GM23338 (cell line): ENCODE measurements at regions not wholly inside any gene's neighbourhood (a gene's known extent, or its start where the extent isn't known, plus 50 kb on each side); places are given as distances from the start of the nearest gene placed in this dataset.

Source experiments
- EZH2 ChIP-seq: fragments of 200-600 bp; sonication (generic); IDR thresholded peaks from one replicate; pipeline ENCODE4 v1.8.0; 2017; ENCODE audit warnings: antibody characterized with exemption, mild to moderate bottlenecking, low read depth; ENCODE audit not compliant: unreplicated experiment
- POLR2AphosphoS5 ChIP-seq: IDR thresholded peaks from 2 replicates; pipeline ENCODE4 v1.6.1; 2016; ENCODE audit warnings: antibody characterized with exemption, low read depth
- ZNF331 ChIP-seq: fragments of 250-450 bp; sonication (Bioruptor Pico); IDR thresholded peaks from 2 replicates; pipeline ENCODE4 v1.5.0; 2020; ENCODE audit warnings: low read depth, mild to moderate bottlenecking, moderate library complexity
- TF ChIP-seq, protein P1 (sequence below), 2 experiments: fragments of 200-600 bp in 1 of 2; sonication (generic) in 1 of 2; conservative IDR thresholded peaks; 2 replicates each; pipeline versions ENCODE4 v1.5.1 to v1.6.1; 2016 to 2017; ENCODE audit warnings: antibody characterized with exemption in 2 of 2, low read depth in 2 of 2, mild to moderate bottlenecking in 2 of 2, moderate library complexity in 1 of 2
- TF ChIP-seq, protein P2 (sequence below): IDR thresholded peaks from one replicate; pipeline ENCODE4 v1.6.1; 2018; ENCODE audit warnings: antibody characterized with exemption; ENCODE audit not compliant: unreplicated experiment

GRCh38 chr2:221241072-221241471, 331.0 kb downstream of the EPHA4 start:
- TF ChIP-seq, protein P1, sequence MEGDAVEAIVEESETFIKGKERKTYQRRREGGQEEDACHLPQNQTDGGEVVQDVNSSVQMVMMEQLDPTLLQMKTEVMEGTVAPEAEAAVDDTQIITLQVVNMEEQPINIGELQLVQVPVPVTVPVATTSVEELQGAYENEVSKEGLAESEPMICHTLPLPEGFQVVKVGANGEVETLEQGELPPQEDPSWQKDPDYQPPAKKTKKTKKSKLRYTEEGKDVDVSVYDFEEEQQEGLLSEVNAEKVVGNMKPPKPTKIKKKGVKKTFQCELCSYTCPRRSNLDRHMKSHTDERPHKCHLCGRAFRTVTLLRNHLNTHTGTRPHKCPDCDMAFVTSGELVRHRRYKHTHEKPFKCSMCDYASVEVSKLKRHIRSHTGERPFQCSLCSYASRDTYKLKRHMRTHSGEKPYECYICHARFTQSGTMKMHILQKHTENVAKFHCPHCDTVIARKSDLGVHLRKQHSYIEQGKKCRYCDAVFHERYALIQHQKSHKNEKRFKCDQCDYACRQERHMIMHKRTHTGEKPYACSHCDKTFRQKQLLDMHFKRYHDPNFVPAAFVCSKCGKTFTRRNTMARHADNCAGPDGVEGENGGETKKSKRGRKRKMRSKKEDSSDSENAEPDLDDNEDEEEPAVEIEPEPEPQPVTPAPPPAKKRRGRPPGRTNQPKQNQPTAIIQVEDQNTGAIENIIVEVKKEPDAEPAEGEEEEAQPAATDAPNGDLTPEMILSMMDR (conservative IDR thresholded peaks at IDR 0.05; ENCODE audit: low read depth in 2 of 2), result no peak
- TF ChIP-seq ZNF331 (CRISPR knock-in tag) (no peak), EZH2 (no peak), POLR2AphosphoS5 (no peak)
- TF ChIP-seq, protein P2, sequence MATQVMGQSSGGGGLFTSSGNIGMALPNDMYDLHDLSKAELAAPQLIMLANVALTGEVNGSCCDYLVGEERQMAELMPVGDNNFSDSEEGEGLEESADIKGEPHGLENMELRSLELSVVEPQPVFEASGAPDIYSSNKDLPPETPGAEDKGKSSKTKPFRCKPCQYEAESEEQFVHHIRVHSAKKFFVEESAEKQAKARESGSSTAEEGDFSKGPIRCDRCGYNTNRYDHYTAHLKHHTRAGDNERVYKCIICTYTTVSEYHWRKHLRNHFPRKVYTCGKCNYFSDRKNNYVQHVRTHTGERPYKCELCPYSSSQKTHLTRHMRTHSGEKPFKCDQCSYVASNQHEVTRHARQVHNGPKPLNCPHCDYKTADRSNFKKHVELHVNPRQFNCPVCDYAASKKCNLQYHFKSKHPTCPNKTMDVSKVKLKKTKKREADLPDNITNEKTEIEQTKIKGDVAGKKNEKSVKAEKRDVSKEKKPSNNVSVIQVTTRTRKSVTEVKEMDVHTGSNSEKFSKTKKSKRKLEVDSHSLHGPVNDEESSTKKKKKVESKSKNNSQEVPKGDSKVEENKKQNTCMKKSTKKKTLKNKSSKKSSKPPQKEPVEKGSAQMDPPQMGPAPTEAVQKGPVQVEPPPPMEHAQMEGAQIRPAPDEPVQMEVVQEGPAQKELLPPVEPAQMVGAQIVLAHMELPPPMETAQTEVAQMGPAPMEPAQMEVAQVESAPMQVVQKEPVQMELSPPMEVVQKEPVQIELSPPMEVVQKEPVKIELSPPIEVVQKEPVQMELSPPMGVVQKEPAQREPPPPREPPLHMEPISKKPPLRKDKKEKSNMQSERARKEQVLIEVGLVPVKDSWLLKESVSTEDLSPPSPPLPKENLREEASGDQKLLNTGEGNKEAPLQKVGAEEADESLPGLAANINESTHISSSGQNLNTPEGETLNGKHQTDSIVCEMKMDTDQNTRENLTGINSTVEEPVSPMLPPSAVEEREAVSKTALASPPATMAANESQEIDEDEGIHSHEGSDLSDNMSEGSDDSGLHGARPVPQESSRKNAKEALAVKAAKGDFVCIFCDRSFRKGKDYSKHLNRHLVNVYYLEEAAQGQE, result no peak
